GM21360 (cell line): ENCODE measurements at regions not wholly inside any gene's neighbourhood (a gene's known extent, or its start where the extent isn't known, plus 50 kb on each side); places are given as distances from the start of the nearest gene placed in this dataset.
A peak's percentile ranks its signal among the peaks of the same experiment; 100 is the strongest.
"Not testable (repeated sequence)": the region's sequence is repeated elsewhere in the genome, so short reads cannot be mapped to it uniquely, and the experiment has no call there.

ENCODE experiments used
- ATAC-seq: cut with Tn5 transposase; IDR thresholded peaks from one replicate; pipeline ENCODE4 v1.9.1; 2021; ENCODE audit warnings: mild to moderate bottlenecking, moderate library complexity; ENCODE audit not compliant: unreplicated experiment

GRCh38 chrX:66914080-66914479 is 275.2 kb upstream of the EDA2R start:
- no peak for ATAC-seq

- no peak for ATAC-seq
These were observed 273.5 kb upstream of the EDA2R start for GRCh38 chrX:66912417-66912816.

GRCh38 chrX:66902081-66902480 is 263.2 kb upstream of the EDA2R start:
- ATAC-seq, result no peak

GRCh38 chrX:66900886-66901285 is 262.0 kb upstream of the EDA2R start:
- ATAC-seq, result no peak

GRCh38 chrX:66892004-66892403 is 253.1 kb upstream of the EDA2R start:
- no peak for ATAC-seq

- no peak for ATAC-seq
These were observed 250.5 kb upstream of the EDA2R start for GRCh38 chrX:66889418-66889817.

- no peak for ATAC-seq
These were observed 243.2 kb upstream of the EDA2R start for GRCh38 chrX:66882101-66882500.

GRCh38 chrX:66876776-66877175 is 237.9 kb upstream of the EDA2R start:
- ATAC-seq, result no peak

GRCh38 chrX:66872771-66873170 is 233.9 kb upstream of the EDA2R start:
- ATAC-seq, result no peak

GRCh38 chrX:66863721-66864120 is 224.8 kb upstream of the EDA2R start:
- ATAC-seq, result no peak

- ATAC-seq, result peak; percentile 89
These were observed 194.5 kb upstream of the EDA2R start for GRCh38 chrX:66833426-66833825.

GRCh38 chrX:66815227-66815626 is 176.3 kb upstream of the EDA2R start:
- ATAC-seq, result no peak

- ATAC-seq, result not testable (repeated sequence)
These were observed 155.6 kb upstream of the EDA2R start for GRCh38 chrX:66794514-66794913.

- ATAC-seq, result no peak
These were observed 127.4 kb upstream of the EDA2R start for GRCh38 chrX:66766318-66766717.

- ATAC-seq, result no peak
These were observed 121.8 kb upstream of the EDA2R start for GRCh38 chrX:66760651-66761050.

- ATAC-seq, result no peak
These were observed 117.8 kb upstream of the EDA2R start for GRCh38 chrX:66756717-66757116.

GRCh38 chrX:66751136-66751782 is 112.4 kb upstream of the EDA2R start:
- ATAC-seq, result no peak

GRCh38 chrX:66744519-66744918 is 105.6 kb upstream of the EDA2R start:
- not testable (repeated sequence) for ATAC-seq

- ATAC-seq, result peak; percentile 65
These were observed 92.5 kb upstream of the EDA2R start for GRCh38 chrX:66731398-66731797.

GRCh38 chrX:66728818-66729271 is 90.0 kb upstream of the EDA2R start:
- peak; percentile 88 for ATAC-seq

- no peak for ATAC-seq
These were observed 79.0 kb upstream of the EDA2R start for GRCh38 chrX:66717926-66718325.

- no peak for ATAC-seq
These were observed 59.7 kb upstream of the EDA2R start for GRCh38 chrX:66698273-66699204.
